ENCODE measurements at regions not wholly inside any gene's neighbourhood (a gene's known extent, or its start where the extent isn't known, plus 50 kb on each side); places are given as distances from the start of the nearest gene placed in this dataset.

- DNase-seq (ENCODE audit: insufficient read length, low spot score), result no peak
- TF ChIP-seq POLR2A (IDR thresholded peaks at IDR 0.05; ENCODE audit: low read depth, low read length), result no peak
- FAIRE-seq, result no peak
Measured at GRCh38 chr18:61239051-61239450, 94.2 kb upstream of the CDH20 start.

GRCh38 chr18:61241260-61241853, 91.9 kb upstream of the CDH20 start:
- TF ChIP-seq POLR2A (IDR thresholded peaks at IDR 0.05; ENCODE audit: low read depth, low read length), result no peak
- no peak for DNase-seq (ENCODE audit: insufficient read length, low spot score)
- FAIRE-seq, result no peak

GRCh38 chr18:61244632-61245031, 88.6 kb upstream of the CDH20 start:
- DNase-seq (ENCODE audit: insufficient read length, low spot score), result no peak
- FAIRE-seq, result no peak
- no peak for TF ChIP-seq POLR2A (IDR thresholded peaks at IDR 0.05; ENCODE audit: low read depth, low read length)

- FAIRE-seq, result no peak
- DNase-seq (ENCODE audit: insufficient read length, low spot score), result no peak
- TF ChIP-seq POLR2A (IDR thresholded peaks at IDR 0.05; ENCODE audit: low read depth, low read length), result no peak
Measured at GRCh38 chr18:61245276-61245675, 88.0 kb upstream of the CDH20 start.

- DNase-seq (ENCODE audit: insufficient read length, low spot score), result no peak
- FAIRE-seq, result no peak
Measured at GRCh38 chr18:61248589-61248988, 84.6 kb upstream of the CDH20 start.

GRCh38 chr18:61256291-61256690, 76.9 kb upstream of the CDH20 start:
- TF ChIP-seq POLR2A (IDR thresholded peaks at IDR 0.05; ENCODE audit: low read depth, low read length), result no peak
- no peak for FAIRE-seq
- no peak for DNase-seq (ENCODE audit: insufficient read length, low spot score)

More at GRCh38 chr18:61248589-61248988, 84.6 kb upstream of the CDH20 start:
- no peak for TF ChIP-seq POLR2A (IDR thresholded peaks at IDR 0.05; ENCODE audit: low read depth, low read length)

GRCh38 chr18:61261870-61262269, 71.4 kb upstream of the CDH20 start:
- FAIRE-seq, result no peak
- TF ChIP-seq POLR2A (IDR thresholded peaks at IDR 0.05; ENCODE audit: low read depth, low read length), result no peak
- DNase-seq (ENCODE audit: insufficient read length, low spot score), result no peak

- TF ChIP-seq POLR2A (IDR thresholded peaks at IDR 0.05; ENCODE audit: low read depth, low read length), result no peak
- no peak for FAIRE-seq
- DNase-seq (ENCODE audit: insufficient read length, low spot score), result no peak
Measured at GRCh38 chr18:61272793-61273192, 60.4 kb upstream of the CDH20 start.

GRCh38 chr18:61273533-61273932, 59.7 kb upstream of the CDH20 start:
- TF ChIP-seq POLR2A (IDR thresholded peaks at IDR 0.05; ENCODE audit: low read depth, low read length), result no peak
- no peak for DNase-seq (ENCODE audit: insufficient read length, low spot score)
- FAIRE-seq, result no peak

- FAIRE-seq (no peak), DNase-seq (ENCODE audit: insufficient read length, low spot score) (no peak)
- no peak for TF ChIP-seq POLR2A (IDR thresholded peaks at IDR 0.05; ENCODE audit: low read depth, low read length)
Measured at GRCh38 chr18:61274416-61274960, 58.7 kb upstream of the CDH20 start.

- no peak for TF ChIP-seq POLR2A (IDR thresholded peaks at IDR 0.05; ENCODE audit: low read depth, low read length)
- no peak for DNase-seq (ENCODE audit: insufficient read length, low spot score)
- no peak for FAIRE-seq
Measured at GRCh38 chr18:61277808-61278207, 55.4 kb upstream of the CDH20 start.

- FAIRE-seq, result no peak
- TF ChIP-seq POLR2A (IDR thresholded peaks at IDR 0.05; ENCODE audit: low read depth, low read length), result no peak
- no peak for DNase-seq (ENCODE audit: insufficient read length, low spot score)
Measured at GRCh38 chr18:61281431-61281830, 51.8 kb upstream of the CDH20 start.

- no peak for FAIRE-seq
- DNase-seq (ENCODE audit: insufficient read length, low spot score), result no peak
- no peak for TF ChIP-seq POLR2A (IDR thresholded peaks at IDR 0.05; ENCODE audit: low read depth, low read length)
Measured at GRCh38 chr18:61282926-61283325, 50.3 kb upstream of the CDH20 start.
